Tibial artery (tissue), 4 donors: ENCODE measurements at regions not wholly inside any gene's neighbourhood (a gene's known extent, or its start where the extent isn't known, plus 50 kb on each side); places are given as distances from the start of the nearest gene placed in this dataset.

Experiments
- DNase-seq, 2 donors: peaks; one replicate each; pipeline ENCODE4 v3.0.0-alpha.2; 2019
- H3K27ac ChIP-seq, 2 donors: fragments of 200-600 bp; sonication (generic) in 1 of 2; 1 replicate in 1 of 2; 2 replicates in 1 of 2; pipeline ENCODE4 v1.5.1; 2018 to 2019; ENCODE audit warnings: mild to moderate bottlenecking in 1 of 2
- H3K27me3 ChIP-seq, 2 donors: fragments of 200-600 bp; sonication (generic) in 1 of 2; one replicate each; pipeline versions ENCODE4 v1.5.1 to v1.6.0; 2016 to 2019
- H3K36me3 ChIP-seq, 3 donors: fragments of 200-600 bp; sonication (generic) in 2 of 3; one replicate each; pipeline ENCODE4 v1.5.1; 2016 to 2019; ENCODE audit warnings: mild to moderate bottlenecking in 2 of 3
- H3K4me1 ChIP-seq, 4 donors: fragments of 200-600 bp; sonication (generic) in 2 of 4; 1 replicate in 3 of 4; 2 replicates in 1 of 4; pipeline ENCODE4 v1.5.1; 2016 to 2019
- H3K4me3 ChIP-seq, 2 donors: fragments of 200-600 bp; sonication (generic) in 1 of 2; 1 replicate in 1 of 2; 2 replicates in 1 of 2; pipeline ENCODE4 v1.5.1; 2018 to 2019; ENCODE audit warnings: mild to moderate bottlenecking in 2 of 2
- H3K9me3 ChIP-seq, 3 donors: fragments of 200-600 bp; sonication (generic) in 1 of 3; one replicate each; pipeline ENCODE4 v1.5.1; 2016 to 2019
- intact Hi-C: fragments of 100-400 bp; cut with DNase I; formaldehyde crosslinking; loops from one replicate; pipeline ENCODE4 v1.15.0; 2023; ENCODE audit warnings: low total_unique reads
- TF ChIP-seq, protein P1 (sequence below), 2 experiments: fragments of 200-600 bp in 1 of 2; fragments of 450-650 bp in 1 of 2; IDR thresholded peaks; one replicate each; pipeline ENCODE4 v1.5.1; 2017 to 2019; ENCODE audit warnings: antibody characterized with exemption in 2 of 2, mild to moderate bottlenecking in 1 of 2, moderate library complexity in 1 of 2

- H3K9me3 ChIP-seq, result no peaks in the 10 kb centered on the region
- intact Hi-C loops, result no loop called here
- DNase-seq, result no peak
- H3K27ac ChIP-seq, result no peak overlapping the region
- no peaks in the 10 kb centered on the region for H3K36me3 ChIP-seq
- H3K27me3 ChIP-seq, result no peaks in the 10 kb centered on the region
- H3K4me1 ChIP-seq, result peaks cover 0 to 4% (median 0%) of the 10 kb centered on the region in 4 donors
- TF ChIP-seq, protein P1, sequence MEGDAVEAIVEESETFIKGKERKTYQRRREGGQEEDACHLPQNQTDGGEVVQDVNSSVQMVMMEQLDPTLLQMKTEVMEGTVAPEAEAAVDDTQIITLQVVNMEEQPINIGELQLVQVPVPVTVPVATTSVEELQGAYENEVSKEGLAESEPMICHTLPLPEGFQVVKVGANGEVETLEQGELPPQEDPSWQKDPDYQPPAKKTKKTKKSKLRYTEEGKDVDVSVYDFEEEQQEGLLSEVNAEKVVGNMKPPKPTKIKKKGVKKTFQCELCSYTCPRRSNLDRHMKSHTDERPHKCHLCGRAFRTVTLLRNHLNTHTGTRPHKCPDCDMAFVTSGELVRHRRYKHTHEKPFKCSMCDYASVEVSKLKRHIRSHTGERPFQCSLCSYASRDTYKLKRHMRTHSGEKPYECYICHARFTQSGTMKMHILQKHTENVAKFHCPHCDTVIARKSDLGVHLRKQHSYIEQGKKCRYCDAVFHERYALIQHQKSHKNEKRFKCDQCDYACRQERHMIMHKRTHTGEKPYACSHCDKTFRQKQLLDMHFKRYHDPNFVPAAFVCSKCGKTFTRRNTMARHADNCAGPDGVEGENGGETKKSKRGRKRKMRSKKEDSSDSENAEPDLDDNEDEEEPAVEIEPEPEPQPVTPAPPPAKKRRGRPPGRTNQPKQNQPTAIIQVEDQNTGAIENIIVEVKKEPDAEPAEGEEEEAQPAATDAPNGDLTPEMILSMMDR (IDR thresholded peaks at IDR 0.05), result no peak
- no peak overlapping the region for H3K4me3 ChIP-seq
Observed at GRCh38 chr20:54293526-54293925, 85.6 kb downstream of the PFDN4 start.

GRCh38 chr20:54294094-54294493 is 86.2 kb downstream of the PFDN4 start:
- H3K36me3 ChIP-seq, result no peaks in the 10 kb centered on the region
- H3K4me3 ChIP-seq, result no peak overlapping the region
- TF ChIP-seq, protein P1 (IDR thresholded peaks at IDR 0.05), result no peak
- H3K27me3 ChIP-seq, result no peaks in the 10 kb centered on the region
- H3K27ac ChIP-seq, result no peak overlapping the region
- intact Hi-C loops, result no loop called here
- H3K4me1 ChIP-seq, result peaks cover 0 to 4% (median 0%) of the 10 kb centered on the region in 4 donors
- DNase-seq, result no peak
- H3K9me3 ChIP-seq, result no peaks in the 10 kb centered on the region

- Histone ChIP-seq H3K27me3 (no peaks in the 10 kb centered on the region), H3K4me1 (peaks cover 0 to 4% (median 0%) of the 10 kb centered on the region in 4 donors), H3K9me3 (no peaks in the 10 kb centered on the region), H3K36me3 (no peaks in the 10 kb centered on the region), H3K4me3 (no peak overlapping the region), H3K27ac (no peak overlapping the region)
- no peak for DNase-seq
- TF ChIP-seq, protein P1 (IDR thresholded peaks at IDR 0.05), result no peak
- intact Hi-C loops, result no loop called here
Observed at GRCh38 chr20:54295686-54296085, 87.8 kb downstream of the PFDN4 start.

DNA sequence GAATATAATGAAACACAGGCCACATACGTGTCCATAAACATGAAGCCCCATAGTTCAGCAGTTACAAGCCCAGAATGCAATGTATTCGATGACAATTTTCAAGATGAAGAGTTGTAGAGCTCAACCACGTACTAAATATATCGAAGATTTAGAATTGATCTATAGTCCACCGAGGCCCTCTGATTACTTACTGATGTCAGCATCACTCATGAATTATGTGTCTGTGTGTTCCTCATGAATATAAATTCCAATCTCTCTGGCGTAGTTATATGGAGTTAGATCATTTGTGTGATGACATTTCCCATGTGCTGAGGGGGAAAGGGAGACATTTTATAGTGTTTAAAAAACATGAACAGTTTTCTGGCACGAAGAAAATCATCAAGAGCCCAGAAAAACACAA is 97.5 kb downstream of the PFDN4 start:
- Histone ChIP-seq H3K27ac (no peak overlapping the region), H3K4me3 (no peak overlapping the region), H3K4me1 (no peaks in the 10 kb centered on the region), H3K36me3 (no peaks in the 10 kb centered on the region), H3K9me3 (no peaks in the 10 kb centered on the region), H3K27me3 (no peaks in the 10 kb centered on the region)
- intact Hi-C loops, result no loop called here
- no peak for DNase-seq
- TF ChIP-seq, protein P1 (IDR thresholded peaks at IDR 0.05), result no peak

DNA sequence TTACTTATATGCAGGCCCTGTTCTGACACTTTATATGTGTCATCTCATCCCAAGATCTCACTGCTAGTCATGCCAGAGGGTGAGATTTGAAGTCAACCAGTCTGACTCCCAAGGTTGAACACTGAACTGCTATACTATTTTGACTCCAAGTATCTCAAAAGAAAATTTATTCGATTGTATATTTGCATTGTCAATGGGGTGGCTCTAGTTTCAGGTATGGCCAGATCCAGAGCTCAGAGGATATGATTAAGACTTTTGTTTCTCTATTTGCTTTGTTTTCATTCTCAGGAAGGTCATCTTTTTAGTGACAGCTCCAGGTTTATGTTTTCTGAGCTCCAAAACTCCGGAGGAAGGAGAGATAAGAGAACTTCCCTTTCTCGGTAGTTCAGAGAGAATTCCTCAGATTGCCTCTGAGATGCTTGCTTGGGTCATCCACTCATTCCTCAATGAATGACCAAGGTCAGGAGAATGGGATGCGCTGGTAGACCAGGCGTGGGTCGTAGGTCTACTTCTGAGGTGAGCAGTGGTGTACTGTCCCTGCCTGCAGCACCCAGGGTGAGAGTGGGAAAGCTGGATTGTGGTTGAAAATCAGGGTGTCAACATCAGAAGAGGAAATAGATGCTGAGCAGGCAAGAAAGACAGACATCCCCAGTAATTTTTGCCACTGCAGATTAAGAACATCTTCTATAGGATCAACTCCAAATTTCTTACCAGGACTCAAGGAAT is 99.3 kb downstream of the PFDN4 start:
- intact Hi-C loops, result no loop called here
- H3K27ac ChIP-seq, result no peak overlapping the region
- H3K4me1 ChIP-seq, result no peaks in the 10 kb centered on the region
- H3K9me3 ChIP-seq, result no peaks in the 10 kb centered on the region
- no peak for DNase-seq
- no peaks in the 10 kb centered on the region for H3K36me3 ChIP-seq
- TF ChIP-seq, protein P1 (IDR thresholded peaks at IDR 0.05), result no peak
- H3K4me3 ChIP-seq, result no peak overlapping the region
- H3K27me3 ChIP-seq, result no peaks in the 10 kb centered on the region
